ENCODE measurements at regions not wholly inside any gene's neighbourhood (a gene's known extent, or its start where the extent isn't known, plus 50 kb on each side); places are given as distances from the start of the nearest gene placed in this dataset.

GRCh38 chr12:124720004-124720680 is 143.5 kb downstream of the SCARB1 start:
- TF ChIP-seq CTCF (conservative IDR thresholded peaks at IDR 0.05; ENCODE audit: low read depth, low read length) = peak; percentile 60
- peak; percentile 86 for DNase-seq (ENCODE audit: low read depth)
- H3K4me3 ChIP-seq (ENCODE audit: low read depth, low read length) = no peak overlapping the region

- H3K4me3 ChIP-seq (ENCODE audit: low read depth, low read length) = no peak overlapping the region
- TF ChIP-seq CTCF (conservative IDR thresholded peaks at IDR 0.05; ENCODE audit: low read depth, low read length) = no peak
- no peak for DNase-seq (ENCODE audit: low read depth)
These were observed 144.4 kb downstream of the SCARB1 start for GRCh38 chr12:124719231-124719630.

- TF ChIP-seq CTCF (conservative IDR thresholded peaks at IDR 0.05; ENCODE audit: low read depth, low read length) = no peak
- DNase-seq (ENCODE audit: low read depth) = no peak
- H3K4me3 ChIP-seq (ENCODE audit: low read depth, low read length) = no peak overlapping the region
These were observed 145.2 kb downstream of the SCARB1 start for GRCh38 chr12:124718458-124718857.

DNA sequence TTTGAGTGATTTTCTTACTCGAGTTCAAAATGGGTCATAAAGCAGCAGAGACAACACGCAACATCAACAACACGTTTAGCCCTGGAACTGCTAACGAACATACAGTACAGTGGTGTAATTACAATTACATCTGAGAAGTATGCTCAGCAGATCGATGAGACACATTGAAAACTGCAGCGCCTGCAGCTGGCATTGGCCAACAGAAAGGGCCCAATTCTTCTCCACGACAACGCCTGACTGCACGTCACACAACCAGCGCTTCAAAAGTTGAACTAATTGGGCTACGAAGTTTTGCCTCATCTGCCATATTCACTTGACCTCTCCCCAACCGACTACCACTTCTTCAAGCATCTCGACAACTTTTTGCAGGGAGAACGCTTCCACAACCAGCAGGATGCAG is 145.6 kb downstream of the SCARB1 start:
- TF ChIP-seq CTCF (conservative IDR thresholded peaks at IDR 0.05; ENCODE audit: low read depth, low read length) = no peak
- no peak overlapping the region for H3K4me3 ChIP-seq (ENCODE audit: low read depth, low read length)
- no peak for DNase-seq (ENCODE audit: low read depth)

GRCh38 chr12:124717318-124717717 is 146.3 kb downstream of the SCARB1 start:
- DNase-seq (ENCODE audit: low read depth) = no peak
- H3K4me3 ChIP-seq (ENCODE audit: low read depth, low read length) = no peak overlapping the region
- TF ChIP-seq CTCF (conservative IDR thresholded peaks at IDR 0.05; ENCODE audit: low read depth, low read length) = no peak

GRCh38 chr12:124716208-124717130 is 147.2 kb downstream of the SCARB1 start:
- no peak for TF ChIP-seq CTCF (conservative IDR thresholded peaks at IDR 0.05; ENCODE audit: low read depth, low read length)
- DNase-seq (ENCODE audit: low read depth) = no peak
- no peak overlapping the region for H3K4me3 ChIP-seq (ENCODE audit: low read depth, low read length)
